Testis (tissue), 2 donors: ENCODE measurements at regions not wholly inside any gene's neighbourhood (a gene's known extent, or its start where the extent isn't known, plus 50 kb on each side); places are given as distances from the start of the nearest gene placed in this dataset.

Source experiments
- CTCF ChIP-seq, 3 experiments: fragments of 450-650 bp in 2 of 3; fragments of 200-600 bp in 1 of 3; sonication (generic) in 1 of 3; IDR thresholded peaks; one replicate each; pipeline ENCODE4 v1.5.1; 2016 to 2019; ENCODE audit warnings: antibody characterized with exemption in 3 of 3, mild to moderate bottlenecking in 2 of 3, moderate library complexity in 1 of 3
- POLR2A ChIP-seq: fragments of 450-650 bp; IDR thresholded peaks from one replicate; pipeline ENCODE4 v1.6.1; 2017; ENCODE audit warnings: antibody characterized with exemption, mild to moderate bottlenecking, moderate library complexity

DNA sequence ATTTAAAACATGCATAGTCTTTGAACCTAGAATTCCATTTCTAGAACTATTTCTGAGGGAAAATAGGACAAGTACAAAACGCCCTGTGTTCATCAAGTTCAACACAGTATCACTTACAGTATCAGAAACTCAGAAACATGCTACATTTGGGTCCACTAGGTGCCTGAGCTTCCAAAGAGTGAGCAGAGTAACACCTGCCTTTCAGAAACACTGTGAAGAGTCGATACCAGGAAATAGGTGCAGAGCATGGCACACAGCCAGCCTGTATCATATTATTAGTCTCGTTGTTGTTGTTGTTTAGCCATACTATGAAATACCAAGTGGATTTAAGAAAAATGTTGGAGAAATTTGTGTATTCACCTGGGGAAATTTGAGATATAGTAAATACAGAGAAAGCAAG is 392.1 kb upstream of the MGMT start:
- TF ChIP-seq CTCF (IDR thresholded peaks at IDR 0.05): no peak
- no peak for TF ChIP-seq POLR2A
